ENCODE measurements at regions not wholly inside any gene's neighbourhood (a gene's known extent, or its start where the extent isn't known, plus 50 kb on each side); places are given as distances from the start of the nearest gene placed in this dataset.
"Not testable (repeated sequence)": the region's sequence is repeated elsewhere in the genome, so short reads cannot be mapped to it uniquely, and the experiment has no call there.

DNA sequence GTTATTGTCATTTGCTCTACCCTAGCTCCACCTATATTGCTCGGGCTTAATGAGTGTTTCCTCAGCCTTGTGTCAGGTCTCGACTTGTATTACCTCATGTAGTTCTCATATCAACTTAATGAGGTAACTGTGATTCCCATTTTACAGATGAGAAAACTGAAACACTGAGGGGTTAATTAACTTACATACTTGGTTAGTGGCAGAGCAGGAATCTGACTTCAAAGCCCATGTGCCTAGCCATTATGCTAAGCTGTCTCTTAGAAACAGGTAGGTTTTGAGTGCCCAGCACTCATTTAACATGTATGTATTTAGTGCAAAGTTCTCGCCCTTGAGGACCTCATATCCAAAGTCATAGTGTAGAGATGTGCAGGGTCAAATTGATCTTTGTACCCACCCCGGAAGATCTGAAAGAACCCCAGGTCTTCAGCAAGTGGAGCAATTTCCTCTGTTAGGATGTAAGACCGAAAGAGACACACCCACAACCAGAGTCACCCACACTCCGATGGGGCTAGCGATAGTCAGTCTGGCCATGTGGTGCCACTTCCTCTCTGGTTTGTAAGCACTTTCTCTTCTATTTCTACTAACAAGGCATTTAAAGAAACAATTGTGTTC is 121.0 kb upstream of the SLC39A10 start:
- DNase-seq (ENCODE audit: low read depth), result peak; percentile 63

GRCh38 chr2:195534971-195535370 is 122.1 kb upstream of the SLC39A10 start:
- DNase-seq (ENCODE audit: low read depth), result no peak

DNA sequence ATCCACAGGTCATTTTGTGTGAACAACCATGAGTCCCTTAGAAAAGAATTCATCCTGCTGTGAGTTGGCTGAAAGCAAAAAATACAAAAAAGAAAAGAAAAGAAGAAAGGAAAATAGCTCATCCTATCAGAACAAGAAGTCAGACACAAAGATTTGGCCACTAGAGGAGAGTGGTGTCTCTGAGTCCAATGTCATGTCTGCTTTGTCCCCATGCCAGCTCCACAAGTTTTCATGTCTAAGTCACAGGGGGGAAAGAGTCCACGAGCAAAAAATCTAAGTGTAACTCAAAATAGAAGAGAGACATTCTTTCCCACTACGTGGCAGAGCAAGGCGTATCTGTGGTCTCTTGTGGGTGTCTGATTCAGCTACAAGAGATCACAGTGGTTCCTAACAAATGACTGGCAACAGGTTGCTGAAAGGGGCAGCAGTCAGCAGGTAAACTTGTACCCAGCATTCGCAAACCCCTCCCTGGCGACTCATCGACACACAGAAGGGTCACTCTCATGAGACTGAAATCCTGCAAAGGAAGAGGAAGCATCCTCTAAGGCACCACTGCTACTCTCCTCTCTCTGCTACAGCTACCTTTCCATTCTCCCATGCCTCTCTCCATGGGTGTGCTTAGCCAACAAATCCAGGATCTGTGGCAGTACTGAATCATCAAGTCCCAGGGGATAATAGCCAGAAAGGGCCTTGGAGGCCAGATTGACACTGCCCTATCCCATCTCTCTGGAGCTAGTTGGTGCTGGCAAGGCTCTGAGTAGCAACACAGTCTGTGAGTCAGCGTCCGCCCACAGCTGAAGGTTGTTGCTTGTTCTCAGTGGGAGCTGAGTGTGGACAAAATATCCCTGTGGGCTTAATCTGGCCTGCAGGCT is 123.0 kb upstream of the SLC39A10 start:
- DNase-seq (ENCODE audit: low read depth), result peak; percentile 63

GRCh38 chr2:195532628-195533271 is 124.3 kb upstream of the SLC39A10 start:
- DNase-seq (ENCODE audit: low read depth), result no peak

GRCh38 chr2:195532255-195532627 is 124.8 kb upstream of the SLC39A10 start:
- DNase-seq (ENCODE audit: low read depth), result no peak

- DNase-seq (ENCODE audit: low read depth), result no peak
Observed at GRCh38 chr2:195531754-195532153, 125.3 kb upstream of the SLC39A10 start.

DNA sequence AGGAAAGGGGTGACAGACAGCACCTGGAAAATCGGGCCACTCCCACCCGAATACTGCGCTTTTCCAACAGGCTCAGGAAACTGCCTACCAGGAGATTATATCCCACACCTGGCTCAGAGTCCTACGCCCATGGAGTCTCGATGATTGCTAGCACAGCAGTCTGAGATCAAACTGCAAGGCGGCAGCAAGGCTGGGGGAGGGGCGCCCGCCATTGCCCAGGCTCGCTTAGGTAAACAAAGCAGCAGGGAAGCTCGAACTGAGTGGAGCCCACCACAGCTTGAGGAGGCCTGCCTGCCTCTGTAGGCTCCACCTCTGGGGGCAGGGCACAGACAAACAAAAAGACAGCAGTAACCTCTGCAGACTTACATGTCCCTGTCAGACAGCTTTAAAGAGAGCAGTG is 133.8 kb upstream of the SLC39A10 start:
- DNase-seq (ENCODE audit: low read depth), result not testable (repeated sequence)

DNA sequence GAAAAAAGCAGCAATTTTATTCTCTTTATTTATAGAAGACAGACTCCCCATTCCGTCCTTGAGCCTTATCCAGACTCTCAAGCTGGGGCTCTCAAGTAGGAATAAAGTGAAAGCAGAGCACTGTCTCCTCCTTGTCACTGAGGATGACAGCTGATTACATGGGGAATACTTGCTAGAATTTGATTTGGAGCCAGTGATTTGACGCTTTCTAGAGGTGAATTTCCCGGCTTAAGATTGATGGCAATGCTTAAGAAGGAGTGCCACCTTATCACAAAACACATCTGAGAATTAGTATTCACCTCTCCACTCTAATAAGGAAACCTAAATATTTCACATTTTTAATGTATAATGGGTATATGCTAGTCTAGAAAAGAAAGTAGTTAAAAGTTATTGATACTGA is 135.4 kb upstream of the SLC39A10 start:
- DNase-seq (ENCODE audit: low read depth), result no peak

DNA sequence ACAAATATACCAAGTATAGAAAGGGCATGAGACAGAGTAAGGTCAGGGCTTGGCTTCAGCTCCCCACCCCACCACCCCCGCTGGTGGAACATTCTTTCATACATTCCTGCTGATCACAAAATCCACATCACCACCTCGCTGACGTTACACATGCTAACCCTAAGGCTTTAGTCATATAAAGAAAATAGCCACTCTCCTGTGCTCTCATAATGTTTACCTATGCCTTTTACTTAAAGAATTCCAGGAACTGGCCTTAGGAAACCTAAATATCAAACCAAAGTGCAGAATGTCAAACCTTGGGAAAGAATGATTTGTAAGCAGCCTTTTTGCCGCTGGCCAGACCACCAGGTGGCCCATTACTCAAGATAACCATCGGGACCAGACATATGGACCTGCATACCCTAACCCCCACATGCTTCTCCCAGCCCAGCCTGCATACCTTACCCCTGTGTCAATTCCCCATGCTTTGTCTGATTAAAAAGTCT is 136.3 kb upstream of the SLC39A10 start:
- no peak for DNase-seq (ENCODE audit: low read depth)

DNA sequence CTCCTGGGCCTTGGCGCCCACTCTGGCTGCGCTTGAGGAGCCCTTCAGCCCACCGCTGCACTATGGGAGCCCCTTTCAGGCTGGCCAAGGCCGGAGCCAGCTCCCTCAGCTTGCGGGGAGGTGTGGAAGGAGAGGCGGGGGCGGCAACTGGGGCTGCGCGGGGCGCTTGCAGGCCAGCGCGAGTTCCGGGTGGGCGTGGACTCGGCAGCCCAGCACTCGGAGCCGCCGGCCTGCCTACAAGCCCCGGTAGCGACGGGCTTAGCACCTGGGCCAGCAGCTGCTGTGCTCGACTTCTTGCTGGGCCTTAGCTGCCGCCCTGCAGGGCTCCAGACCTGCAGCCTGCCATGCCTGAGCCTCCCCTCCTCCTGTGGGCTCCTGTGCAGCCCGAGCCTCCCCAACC is 141.5 kb upstream of the SLC39A10 start:
- no peak for DNase-seq (ENCODE audit: low read depth)

GRCh38 chr2:195514365-195514764 is 142.7 kb upstream of the SLC39A10 start:
- DNase-seq (ENCODE audit: low read depth), result no peak

DNA sequence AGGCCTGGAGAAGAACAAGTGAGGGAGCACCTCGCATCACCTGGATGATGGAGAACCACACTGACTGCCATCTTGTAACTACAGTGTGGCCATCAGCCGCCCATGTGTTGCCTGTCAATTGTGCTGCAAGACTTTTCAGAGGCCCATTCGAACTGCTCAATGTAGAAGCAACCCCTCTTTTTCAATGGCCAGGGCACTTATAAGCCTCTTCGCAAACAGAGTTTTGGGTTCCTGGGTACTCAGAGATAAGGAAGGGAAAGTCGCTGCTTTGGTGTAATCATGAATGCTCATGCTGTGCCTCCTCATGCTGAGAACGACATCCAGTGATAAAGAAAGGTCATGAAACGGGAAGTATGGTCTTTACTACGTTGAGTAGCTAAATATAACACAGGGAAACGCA is 143.9 kb upstream of the SLC39A10 start:
- DNase-seq (ENCODE audit: low read depth), result no peak

- no peak for DNase-seq (ENCODE audit: low read depth)
Observed at GRCh38 chr2:195509551-195509950, 147.5 kb upstream of the SLC39A10 start.

GRCh38 chr2:195508139-195508455 is 148.9 kb upstream of the SLC39A10 start:
- DNase-seq (ENCODE audit: low read depth), result no peak

DNA sequence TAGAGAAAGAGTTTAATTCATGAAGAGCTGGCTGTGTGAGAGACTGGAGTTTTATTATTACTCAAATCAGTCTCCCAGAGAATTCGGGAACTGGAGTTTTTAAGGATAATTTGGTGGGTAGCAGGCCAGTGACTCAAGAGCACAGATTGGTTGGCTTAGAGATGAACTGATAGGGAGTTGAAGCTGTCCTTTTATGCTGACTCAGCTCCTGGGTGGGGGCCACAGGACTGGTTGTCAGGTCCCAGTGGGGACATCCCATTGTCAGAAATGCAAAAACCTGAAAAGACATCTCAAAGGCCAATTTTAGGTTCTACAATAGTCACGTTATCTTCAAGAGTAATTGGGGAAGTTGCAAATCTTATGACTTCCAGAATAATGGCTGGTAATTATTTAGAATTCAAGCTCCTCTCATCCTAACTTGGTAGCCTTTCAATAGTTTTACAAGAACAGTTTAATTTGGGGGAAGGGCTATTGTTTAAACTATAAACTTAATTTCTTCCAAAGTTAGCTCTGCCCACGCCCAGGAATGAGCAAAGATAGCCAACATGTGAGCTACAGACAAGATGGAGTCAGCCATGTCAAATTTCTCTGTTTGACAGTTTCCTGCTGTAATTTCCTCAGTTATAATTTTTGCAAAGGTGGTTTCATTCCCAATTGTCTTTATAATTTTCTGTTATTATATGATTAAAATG is 149.4 kb upstream of the SLC39A10 start:
- no peak for DNase-seq (ENCODE audit: low read depth)

DNA sequence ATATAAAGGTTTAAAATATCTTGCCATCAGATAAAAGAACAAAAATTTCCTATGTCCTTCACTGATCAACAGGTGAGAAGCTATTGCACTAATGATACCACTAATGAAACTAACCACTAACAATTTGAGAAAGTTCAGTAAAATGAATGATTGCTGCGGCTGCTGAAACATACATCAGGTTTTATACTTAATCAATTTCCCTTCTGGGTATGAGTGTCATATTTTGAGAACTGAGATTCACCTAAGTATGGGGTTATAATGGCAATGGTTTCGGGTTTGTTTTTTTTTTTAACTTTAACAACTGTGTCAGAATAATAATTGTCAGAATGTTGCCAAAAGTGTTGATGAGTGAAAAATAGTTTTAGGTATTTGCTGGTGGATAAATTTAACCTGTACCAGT is 151.3 kb upstream of the SLC39A10 start:
- no peak for DNase-seq (ENCODE audit: low read depth)

DNA sequence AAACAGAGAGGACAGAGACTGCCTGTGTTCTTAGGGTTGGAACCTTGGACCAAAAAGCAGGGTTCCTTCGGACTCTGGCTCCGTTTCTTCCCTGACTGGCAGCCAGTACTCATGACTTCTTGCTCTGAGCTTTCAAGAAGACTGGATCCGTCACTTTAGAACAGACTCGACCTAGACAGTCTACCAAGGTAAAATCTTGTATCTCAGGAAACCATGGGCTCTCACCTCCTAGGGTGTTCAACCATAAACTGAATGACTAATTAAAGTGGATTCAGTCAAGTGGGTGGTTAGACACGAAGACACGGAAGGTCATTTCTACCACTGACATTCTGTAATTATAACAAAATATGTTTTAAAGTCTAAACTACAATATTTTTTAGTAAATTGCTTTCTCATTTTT is 153.8 kb upstream of the SLC39A10 start:
- no peak for DNase-seq (ENCODE audit: low read depth)

GRCh38 chr2:195501746-195502145 is 155.3 kb upstream of the SLC39A10 start:
- no peak for DNase-seq (ENCODE audit: low read depth)

DNA sequence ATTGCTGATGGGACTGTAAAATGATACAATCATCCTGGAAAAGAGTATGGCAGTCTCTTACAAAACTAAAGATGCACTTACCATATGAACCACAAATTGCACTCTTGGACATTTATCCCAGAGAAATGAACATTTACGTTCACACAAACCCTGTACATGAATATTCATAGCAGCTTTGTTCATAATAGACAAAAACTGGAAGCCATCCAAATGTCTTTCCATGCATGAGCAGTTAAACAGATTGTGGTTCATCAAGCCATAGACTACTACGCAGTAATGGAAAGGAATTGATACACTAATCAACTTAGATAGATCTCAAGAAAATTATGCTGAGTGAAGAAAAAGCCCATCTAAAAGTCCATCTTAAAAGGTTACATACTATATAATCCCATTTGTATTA is 156.1 kb upstream of the SLC39A10 start:
- DNase-seq (ENCODE audit: low read depth), result no peak

DNA sequence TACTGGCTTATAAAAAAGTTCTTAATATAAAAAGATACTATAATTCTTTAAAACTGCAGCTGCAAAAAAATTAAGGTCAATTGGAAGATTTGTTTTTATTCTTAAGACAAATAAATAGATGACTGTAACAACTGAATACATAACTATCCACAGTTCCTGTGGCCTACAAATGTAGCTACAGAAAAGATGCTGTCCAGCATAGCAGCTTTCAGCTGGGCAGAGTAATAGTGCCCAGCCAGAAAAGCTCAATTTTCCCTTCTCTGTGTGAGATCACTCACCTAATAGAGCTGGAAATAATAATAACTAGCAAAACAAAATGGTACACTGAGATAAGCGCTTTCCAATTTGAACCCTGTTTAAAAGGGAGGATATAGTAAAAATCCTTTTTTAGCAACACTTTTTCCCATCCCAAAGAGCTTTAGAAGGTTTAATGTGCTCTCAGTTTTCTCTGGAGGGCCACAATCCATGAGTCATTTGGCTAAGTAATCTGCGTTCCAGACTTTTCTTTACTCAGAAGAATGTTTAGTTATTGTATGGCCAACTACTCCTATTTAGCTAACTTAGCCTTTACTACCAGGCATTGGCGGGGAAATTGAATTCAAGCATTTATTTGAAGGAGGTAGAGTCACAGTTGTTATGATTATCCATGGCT is 158.1 kb upstream of the SLC39A10 start:
- no peak for DNase-seq (ENCODE audit: low read depth)

DNA sequence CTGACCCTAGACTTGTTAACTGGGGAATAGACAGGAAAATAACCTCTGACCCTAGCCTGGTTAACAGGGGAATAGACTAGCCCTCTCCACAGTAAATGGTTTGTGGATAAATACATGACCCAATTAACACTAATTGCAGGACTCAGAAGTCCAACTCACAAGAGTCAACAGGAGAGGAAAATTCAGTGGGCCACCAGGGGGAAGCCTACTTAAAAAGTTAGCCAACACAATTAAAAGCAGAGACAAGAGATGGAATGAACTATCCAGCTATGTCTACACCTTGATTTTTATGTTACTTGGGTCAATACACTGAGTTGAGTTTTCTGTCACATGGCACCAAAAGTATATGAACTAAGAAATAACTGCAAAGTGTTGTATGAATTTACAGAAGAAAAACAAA is 158.8 kb upstream of the SLC39A10 start:
- peak; percentile 38 for DNase-seq (ENCODE audit: low read depth)

- no peak for DNase-seq (ENCODE audit: low read depth)
Observed at GRCh38 chr2:195496991-195497390, 160.0 kb upstream of the SLC39A10 start.

All from activated T-cell treated with anti-CD3 and anti-CD28 coated beads for 24 hours (primary cell).